ENCODE measurements at regions not wholly inside any gene's neighbourhood (a gene's known extent, or its start where the extent isn't known, plus 50 kb on each side); places are given as distances from the start of the nearest gene placed in this dataset.

DNA sequence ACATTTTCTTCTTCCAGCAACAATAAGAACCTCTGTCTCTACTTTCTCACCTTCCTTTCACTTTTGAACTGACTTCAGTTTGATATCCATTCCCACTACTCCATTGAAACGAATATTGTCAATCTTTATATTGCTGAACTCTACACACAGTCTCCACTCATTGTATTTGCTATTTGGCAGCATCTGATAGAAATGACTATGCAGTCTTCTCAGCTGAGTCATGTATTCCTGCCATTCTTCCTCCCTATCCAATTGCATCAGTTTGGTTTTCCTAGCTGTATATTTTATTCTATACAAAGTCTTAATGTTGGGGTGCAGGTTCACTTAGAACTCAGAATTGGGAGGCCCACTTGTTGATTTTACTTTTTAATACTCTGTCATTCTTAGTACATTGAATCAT, 107.5 kb upstream of the CPNE8 start:
- Histone ChIP-seq H2AFZ (ENCODE audit: low read length) (no peak overlapping the region), H3K36me3 (replicated peaks in 1 of 2; ENCODE audit: control insufficient read depth in 2 of 2, insufficient read depth in 2 of 2, low read length in 2 of 2) (no peaks in the 10 kb centered on the region), H2AK5ac (ENCODE audit: low read depth, low read length) (no peak overlapping the region), H3K18ac (ENCODE audit: low read length) (no peak overlapping the region), H3K4me2 (ENCODE audit: insufficient read depth, low read length, poor library complexity, severe bottlenecking) (no peak overlapping the region), H3K79me1 (ENCODE audit: low read depth, low read length) (no peaks in the 10 kb centered on the region), H3K4ac (ENCODE audit: low read length) (no peak overlapping the region), H3K14ac (ENCODE audit: low read length) (no peak overlapping the region), H4K91ac (ENCODE audit: low read depth, low read length, poor library complexity) (no peak overlapping the region), H3K9ac (ENCODE audit: low read depth, low read length, poor library complexity) (no peak overlapping the region), H3K4me1 (ENCODE audit: control insufficient read depth in 2 of 2, insufficient read depth in 1 of 2, low read depth in 1 of 2, low read length in 2 of 2) (no peaks in the 10 kb centered on the region), H2BK120ac (ENCODE audit: low read depth, low read length) (no peak overlapping the region), H3K27me3 (ENCODE audit: control insufficient read depth in 3 of 3, insufficient read depth in 3 of 3, low read depth in 1 of 3, low read length in 3 of 3) (no peaks in the 10 kb centered on the region), H2BK5ac (ENCODE audit: low read length) (no peak overlapping the region), H2BK15ac (ENCODE audit: low read length) (no peak overlapping the region), H3K23ac (ENCODE audit: low read depth, low read length, poor library complexity) (no peak overlapping the region), H3K27ac (replicated peaks; ENCODE audit: low read length) (no peak overlapping the region), H2BK12ac (ENCODE audit: low read length) (no peak overlapping the region), H4K8ac (ENCODE audit: low read depth, low read length) (no peak overlapping the region), H3K4me3 (ENCODE audit: low read length in 2 of 2) (no peak overlapping the region), H3K9me3 (replicated peaks in 1 of 2; ENCODE audit: control insufficient read depth in 2 of 2, insufficient read depth in 1 of 2, low read depth in 1 of 2, low read length in 2 of 2) (no peaks in the 10 kb centered on the region)
- DNase-seq (ENCODE audit: low spot score), result no peak
- WGBS, 2 donors (ENCODE audit: extremely low coverage in 2 of 2, insufficient read length in 2 of 2, insufficient replicate concordance in 1 of 2), result no CpG with 5 or more reads among the region's 1 CpG

DNA sequence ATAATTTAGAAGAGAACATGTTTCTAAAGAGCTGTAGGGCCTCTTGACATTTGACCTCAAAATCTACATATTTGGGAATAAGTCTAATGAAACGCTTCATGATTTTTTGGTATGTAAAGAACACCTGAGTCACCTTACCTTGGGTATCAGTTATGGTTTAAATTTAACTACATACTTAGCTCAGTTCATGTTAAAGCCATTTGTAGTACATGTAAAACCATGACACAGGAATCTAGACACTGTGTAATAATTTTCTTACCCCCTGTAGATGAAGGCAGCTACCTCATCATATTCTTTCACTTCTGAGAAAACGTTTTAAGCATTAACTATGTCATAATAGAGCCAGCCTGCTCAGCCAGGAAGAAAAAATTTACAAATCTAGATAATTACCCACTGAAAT, 105.8 kb upstream of the CPNE8 start:
- no CpG with 5 or more reads among the region's 2 CpGs for WGBS, 2 donors (ENCODE audit: extremely low coverage in 2 of 2, insufficient read length in 2 of 2, insufficient replicate concordance in 1 of 2)
- H3K14ac ChIP-seq (ENCODE audit: low read length), result no peak overlapping the region

DNA sequence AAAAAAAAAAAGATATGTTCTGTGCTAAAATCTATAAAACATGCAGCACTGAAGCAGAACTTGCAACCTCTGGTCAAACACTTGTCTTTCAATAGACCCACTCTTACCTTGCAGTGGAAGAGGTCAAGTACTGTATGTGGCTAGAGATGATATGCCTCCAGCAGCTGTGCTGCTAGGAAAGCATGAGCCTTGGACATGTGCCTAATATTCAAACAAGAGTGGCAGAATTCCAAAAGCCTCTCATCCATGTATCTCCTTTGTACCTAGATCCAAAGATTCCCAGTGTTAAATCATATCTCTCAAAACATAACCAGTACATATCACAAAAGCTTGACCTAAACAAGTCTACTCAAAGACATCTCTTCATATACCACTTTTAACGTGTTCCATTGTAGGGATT, 105.0 kb upstream of the CPNE8 start:
- H2BK120ac ChIP-seq (ENCODE audit: low read depth, low read length), result no peak overlapping the region
- no peak overlapping the region for H2BK15ac ChIP-seq (ENCODE audit: low read length)
- H3K23ac ChIP-seq (ENCODE audit: low read depth, low read length, poor library complexity), result no peak overlapping the region
- H2AK5ac ChIP-seq (ENCODE audit: low read depth, low read length), result no peak overlapping the region
- H2BK5ac ChIP-seq (ENCODE audit: low read length), result no peak overlapping the region
- no peak for DNase-seq (ENCODE audit: low spot score)
- no peaks in the 10 kb centered on the region for H3K4me1 ChIP-seq (ENCODE audit: control insufficient read depth in 2 of 2, insufficient read depth in 1 of 2, low read depth in 1 of 2, low read length in 2 of 2)
- no peaks in the 10 kb centered on the region for H3K36me3 ChIP-seq (replicated peaks in 1 of 2; ENCODE audit: control insufficient read depth in 2 of 2, insufficient read depth in 2 of 2, low read length in 2 of 2)
- no peak overlapping the region for H4K8ac ChIP-seq (ENCODE audit: low read depth, low read length)
- H3K27me3 ChIP-seq (ENCODE audit: control insufficient read depth in 3 of 3, insufficient read depth in 3 of 3, low read depth in 1 of 3, low read length in 3 of 3), result no peaks in the 10 kb centered on the region
- H3K4me2 ChIP-seq (ENCODE audit: insufficient read depth, low read length, poor library complexity, severe bottlenecking), result no peak overlapping the region
- WGBS, 2 donors (ENCODE audit: extremely low coverage in 2 of 2, insufficient read length in 2 of 2, insufficient replicate concordance in 1 of 2), result no CpG with 5 or more reads among the region's 1 CpG
- H3K4ac ChIP-seq (ENCODE audit: low read length), result no peak overlapping the region
- H3K9me3 ChIP-seq (replicated peaks in 1 of 2; ENCODE audit: control insufficient read depth in 2 of 2, insufficient read depth in 1 of 2, low read depth in 1 of 2, low read length in 2 of 2), result peaks cover 0 to 1% of the 10 kb centered on the region in 2 donors
- H2BK12ac ChIP-seq (ENCODE audit: low read length), result no peak overlapping the region
- H3K9ac ChIP-seq (ENCODE audit: low read depth, low read length, poor library complexity), result no peak overlapping the region
- H2AFZ ChIP-seq (ENCODE audit: low read length), result no peak overlapping the region
- H3K27ac ChIP-seq (replicated peaks; ENCODE audit: low read length), result no peak overlapping the region
- H4K91ac ChIP-seq (ENCODE audit: low read depth, low read length, poor library complexity), result no peak overlapping the region
- no peak overlapping the region for H3K18ac ChIP-seq (ENCODE audit: low read length)
- H3K4me3 ChIP-seq (ENCODE audit: low read length in 2 of 2), result no peak overlapping the region
- no peak overlapping the region for H3K14ac ChIP-seq (ENCODE audit: low read length)
- H3K79me1 ChIP-seq (ENCODE audit: low read depth, low read length), result no peaks in the 10 kb centered on the region

More for the DNA sequence above, 105.8 kb upstream of the CPNE8 start:
- no peak overlapping the region for H2BK120ac ChIP-seq (ENCODE audit: low read depth, low read length)
- H3K9ac ChIP-seq (ENCODE audit: low read depth, low read length, poor library complexity), result no peak overlapping the region
- no peak overlapping the region for H3K18ac ChIP-seq (ENCODE audit: low read length)
- no peak overlapping the region for H3K4me2 ChIP-seq (ENCODE audit: insufficient read depth, low read length, poor library complexity, severe bottlenecking)
- H3K4ac ChIP-seq (ENCODE audit: low read length), result no peak overlapping the region
- H2AFZ ChIP-seq (ENCODE audit: low read length), result no peak overlapping the region
- no peak overlapping the region for H2BK12ac ChIP-seq (ENCODE audit: low read length)
- H3K9me3 ChIP-seq (replicated peaks in 1 of 2; ENCODE audit: control insufficient read depth in 2 of 2, insufficient read depth in 1 of 2, low read depth in 1 of 2, low read length in 2 of 2), result no peaks in the 10 kb centered on the region
- no peaks in the 10 kb centered on the region for H3K27me3 ChIP-seq (ENCODE audit: control insufficient read depth in 3 of 3, insufficient read depth in 3 of 3, low read depth in 1 of 3, low read length in 3 of 3)
- no peak overlapping the region for H3K4me3 ChIP-seq (ENCODE audit: low read length in 2 of 2)
- DNase-seq (ENCODE audit: low spot score), result no peak
- no peak overlapping the region for H2BK5ac ChIP-seq (ENCODE audit: low read length)
- no peaks in the 10 kb centered on the region for H3K79me1 ChIP-seq (ENCODE audit: low read depth, low read length)
- H4K91ac ChIP-seq (ENCODE audit: low read depth, low read length, poor library complexity), result no peak overlapping the region
- H3K36me3 ChIP-seq (replicated peaks in 1 of 2; ENCODE audit: control insufficient read depth in 2 of 2, insufficient read depth in 2 of 2, low read length in 2 of 2), result no peaks in the 10 kb centered on the region
- no peak overlapping the region for H2AK5ac ChIP-seq (ENCODE audit: low read depth, low read length)
- H4K8ac ChIP-seq (ENCODE audit: low read depth, low read length), result no peak overlapping the region
- no peaks in the 10 kb centered on the region for H3K4me1 ChIP-seq (ENCODE audit: control insufficient read depth in 2 of 2, insufficient read depth in 1 of 2, low read depth in 1 of 2, low read length in 2 of 2)
- H3K27ac ChIP-seq (replicated peaks; ENCODE audit: low read length), result no peak overlapping the region
- H2BK15ac ChIP-seq (ENCODE audit: low read length), result no peak overlapping the region
- no peak overlapping the region for H3K23ac ChIP-seq (ENCODE audit: low read depth, low read length, poor library complexity)

DNA sequence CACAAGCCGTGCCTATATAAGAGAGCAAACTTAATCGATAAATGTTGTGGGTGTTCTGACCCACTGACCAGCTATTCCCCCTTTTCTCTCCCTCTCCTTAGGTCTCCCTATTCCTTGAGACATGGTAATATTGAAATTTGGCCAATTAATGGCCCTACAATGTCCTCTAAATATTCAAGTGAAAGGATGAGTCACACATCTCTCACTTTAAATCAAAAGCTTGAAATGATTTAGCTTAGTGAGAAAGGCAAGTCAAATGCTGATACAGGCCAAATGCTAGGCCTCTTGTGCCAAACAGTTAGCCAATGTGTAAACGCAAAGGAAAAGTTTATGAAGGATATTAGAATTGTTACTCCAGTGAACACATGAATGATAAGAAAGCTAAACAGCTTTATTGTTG, 102.2 kb upstream of the CPNE8 start:
- no peak overlapping the region for H3K18ac ChIP-seq (ENCODE audit: low read length)
- no peak overlapping the region for H2BK12ac ChIP-seq (ENCODE audit: low read length)
- no peak overlapping the region for H2BK5ac ChIP-seq (ENCODE audit: low read length)
- H3K4me1 ChIP-seq (ENCODE audit: control insufficient read depth in 2 of 2, insufficient read depth in 1 of 2, low read depth in 1 of 2, low read length in 2 of 2), result no peaks in the 10 kb centered on the region
- no peak overlapping the region for H2AK5ac ChIP-seq (ENCODE audit: low read depth, low read length)
- no peak overlapping the region for H3K27ac ChIP-seq (replicated peaks; ENCODE audit: low read length)
- H2BK15ac ChIP-seq (ENCODE audit: low read length), result no peak overlapping the region
- no peaks in the 10 kb centered on the region for H3K36me3 ChIP-seq (replicated peaks in 1 of 2; ENCODE audit: control insufficient read depth in 2 of 2, insufficient read depth in 2 of 2, low read length in 2 of 2)
- no peak for DNase-seq (ENCODE audit: low spot score)
- no peak overlapping the region for H3K23ac ChIP-seq (ENCODE audit: low read depth, low read length, poor library complexity)
- H3K9me3 ChIP-seq (replicated peaks in 1 of 2; ENCODE audit: control insufficient read depth in 2 of 2, insufficient read depth in 1 of 2, low read depth in 1 of 2, low read length in 2 of 2), result peaks cover 0 to 1% of the 10 kb centered on the region in 2 donors
- H3K4me2 ChIP-seq (ENCODE audit: insufficient read depth, low read length, poor library complexity, severe bottlenecking), result no peak overlapping the region
- H4K8ac ChIP-seq (ENCODE audit: low read depth, low read length), result no peak overlapping the region
- no peak overlapping the region for H2AFZ ChIP-seq (ENCODE audit: low read length)
- no peak overlapping the region for H3K9ac ChIP-seq (ENCODE audit: low read depth, low read length, poor library complexity)
- H3K4ac ChIP-seq (ENCODE audit: low read length), result no peak overlapping the region
- H2BK120ac ChIP-seq (ENCODE audit: low read depth, low read length), result no peak overlapping the region
- no CpG with 5 or more reads among the region's 3 CpGs for WGBS, 2 donors (ENCODE audit: extremely low coverage in 2 of 2, insufficient read length in 2 of 2, insufficient replicate concordance in 1 of 2)
- H3K4me3 ChIP-seq (ENCODE audit: low read length in 2 of 2), result no peak overlapping the region
- no peaks in the 10 kb centered on the region for H3K79me1 ChIP-seq (ENCODE audit: low read depth, low read length)
- no peak overlapping the region for H4K91ac ChIP-seq (ENCODE audit: low read depth, low read length, poor library complexity)
- H3K14ac ChIP-seq (ENCODE audit: low read length), result no peak overlapping the region
- no peaks in the 10 kb centered on the region for H3K27me3 ChIP-seq (ENCODE audit: control insufficient read depth in 3 of 3, insufficient read depth in 3 of 3, low read depth in 1 of 3, low read length in 3 of 3)

Measured in neuronal stem cell (in vitro differentiated cells).